ENCODE measurements at regions not wholly inside any gene's neighbourhood (a gene's known extent, or its start where the extent isn't known, plus 50 kb on each side); places are given as distances from the start of the nearest gene placed in this dataset.

DNA sequence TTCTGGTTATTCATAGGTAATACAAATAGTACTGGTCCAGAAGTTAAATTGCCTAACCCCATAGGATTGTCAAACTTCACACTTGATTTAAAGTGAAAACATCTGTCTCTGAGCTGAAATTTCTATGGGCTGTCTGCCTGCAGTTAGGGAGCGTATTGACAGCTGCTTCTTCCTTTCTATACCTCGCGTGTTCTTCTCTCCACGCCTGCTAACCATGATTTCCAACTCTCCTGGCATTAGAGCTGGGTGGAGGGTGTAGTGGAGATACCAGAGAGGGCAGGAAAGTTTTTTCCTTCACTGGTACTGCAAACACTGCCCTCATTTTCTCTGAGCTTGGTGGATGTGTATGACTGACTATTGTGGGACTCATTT is 429.0 kb upstream of the FBXO33 start:
- TF ChIP-seq, protein P1, sequence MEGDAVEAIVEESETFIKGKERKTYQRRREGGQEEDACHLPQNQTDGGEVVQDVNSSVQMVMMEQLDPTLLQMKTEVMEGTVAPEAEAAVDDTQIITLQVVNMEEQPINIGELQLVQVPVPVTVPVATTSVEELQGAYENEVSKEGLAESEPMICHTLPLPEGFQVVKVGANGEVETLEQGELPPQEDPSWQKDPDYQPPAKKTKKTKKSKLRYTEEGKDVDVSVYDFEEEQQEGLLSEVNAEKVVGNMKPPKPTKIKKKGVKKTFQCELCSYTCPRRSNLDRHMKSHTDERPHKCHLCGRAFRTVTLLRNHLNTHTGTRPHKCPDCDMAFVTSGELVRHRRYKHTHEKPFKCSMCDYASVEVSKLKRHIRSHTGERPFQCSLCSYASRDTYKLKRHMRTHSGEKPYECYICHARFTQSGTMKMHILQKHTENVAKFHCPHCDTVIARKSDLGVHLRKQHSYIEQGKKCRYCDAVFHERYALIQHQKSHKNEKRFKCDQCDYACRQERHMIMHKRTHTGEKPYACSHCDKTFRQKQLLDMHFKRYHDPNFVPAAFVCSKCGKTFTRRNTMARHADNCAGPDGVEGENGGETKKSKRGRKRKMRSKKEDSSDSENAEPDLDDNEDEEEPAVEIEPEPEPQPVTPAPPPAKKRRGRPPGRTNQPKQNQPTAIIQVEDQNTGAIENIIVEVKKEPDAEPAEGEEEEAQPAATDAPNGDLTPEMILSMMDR (conservative IDR thresholded peaks at IDR 0.05): no peak
- no peak for TF ChIP-seq ZFX (IDR thresholded peaks at IDR 0.05)

All from C4-2B (cell line).